Brain pericyte (primary cell): ENCODE measurements at regions not wholly inside any gene's neighbourhood (a gene's known extent, or its start where the extent isn't known, plus 50 kb on each side); places are given as distances from the start of the nearest gene placed in this dataset.
"Not testable (repeated sequence)": the region's sequence is repeated elsewhere in the genome, so short reads cannot be mapped to it uniquely, and the experiment has no call there.

Experiments used
- DNase-seq: peaks from one replicate; pipeline ENCODE4 v3.0.0-alpha.2; 2012; ENCODE audit warnings: low read depth, low spot score

DNA sequence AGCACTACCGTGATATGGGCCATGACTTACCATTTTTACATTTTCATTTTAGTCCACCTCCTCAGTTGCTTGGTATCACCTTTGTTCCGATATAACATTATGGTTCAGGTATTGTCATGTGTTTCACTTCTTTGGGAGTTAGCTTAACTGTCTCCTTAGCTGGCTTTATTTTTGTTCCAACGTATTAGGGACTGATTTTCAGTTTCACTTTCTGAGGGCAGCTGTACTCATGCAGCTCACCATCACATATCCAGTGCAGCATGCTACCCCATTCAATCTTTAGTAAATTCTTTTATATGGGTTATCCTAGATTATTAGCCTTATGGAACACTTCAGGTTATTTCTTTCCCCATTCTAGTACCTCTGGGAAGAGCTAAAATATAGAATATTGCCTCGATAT, 362.2 kb upstream of the IRAK1BP1 start:
- no peak for DNase-seq

DNA sequence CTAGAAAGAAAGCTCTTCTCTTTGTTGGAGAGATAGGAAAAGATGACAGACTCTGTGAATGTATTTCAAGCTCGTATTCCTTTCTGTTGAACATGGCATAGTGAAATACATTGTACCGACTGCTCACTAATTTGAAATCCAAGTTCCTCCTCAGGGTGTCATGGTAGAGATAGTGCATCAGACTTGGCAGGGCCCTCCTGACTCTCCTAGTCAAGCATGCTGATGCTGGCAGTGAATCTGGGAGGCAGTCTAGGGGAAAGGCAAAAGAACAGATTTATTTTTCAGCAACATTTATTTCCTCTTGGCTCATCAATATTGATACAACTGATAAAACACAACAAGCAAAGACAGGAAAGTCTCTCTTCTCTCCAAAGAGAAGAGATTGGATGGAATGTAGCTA, 356.3 kb upstream of the IRAK1BP1 start:
- DNase-seq, result no peak

- DNase-seq, result no peak
Measured at GRCh38 chr6:78513856-78514255, 353.5 kb upstream of the IRAK1BP1 start.

- DNase-seq, result no peak
Measured at GRCh38 chr6:78515271-78515670, 352.1 kb upstream of the IRAK1BP1 start.

- DNase-seq, result no peak
Measured at GRCh38 chr6:78517399-78517798, 350.0 kb upstream of the IRAK1BP1 start.

- DNase-seq, result no peak
Measured at GRCh38 chr6:78523622-78524021, 343.7 kb upstream of the IRAK1BP1 start.

DNA sequence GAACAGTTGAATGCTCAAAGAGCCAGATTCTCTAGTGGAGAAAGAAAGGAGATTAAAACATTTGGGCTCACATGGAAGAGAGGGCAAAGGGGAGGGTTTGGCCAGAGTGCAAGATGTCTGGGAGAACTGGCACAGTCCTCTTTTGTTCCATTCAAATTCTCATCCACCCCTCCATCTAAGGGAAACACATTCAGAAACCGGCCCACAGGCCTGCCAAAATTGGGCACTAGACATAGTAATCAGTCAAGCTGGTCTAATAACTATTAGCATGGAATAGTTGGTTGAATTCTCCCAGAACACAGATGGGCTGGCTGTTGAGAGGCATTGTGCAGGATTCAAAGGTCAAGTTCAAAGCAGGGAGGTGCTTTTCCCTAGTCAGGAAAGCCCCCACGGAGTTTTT, 341.4 kb upstream of the IRAK1BP1 start:
- DNase-seq, result no peak

GRCh38 chr6:78526432-78526831, 340.9 kb upstream of the IRAK1BP1 start:
- DNase-seq, result no peak

- DNase-seq, result no peak
Measured at GRCh38 chr6:78528926-78529325, 338.4 kb upstream of the IRAK1BP1 start.

DNA sequence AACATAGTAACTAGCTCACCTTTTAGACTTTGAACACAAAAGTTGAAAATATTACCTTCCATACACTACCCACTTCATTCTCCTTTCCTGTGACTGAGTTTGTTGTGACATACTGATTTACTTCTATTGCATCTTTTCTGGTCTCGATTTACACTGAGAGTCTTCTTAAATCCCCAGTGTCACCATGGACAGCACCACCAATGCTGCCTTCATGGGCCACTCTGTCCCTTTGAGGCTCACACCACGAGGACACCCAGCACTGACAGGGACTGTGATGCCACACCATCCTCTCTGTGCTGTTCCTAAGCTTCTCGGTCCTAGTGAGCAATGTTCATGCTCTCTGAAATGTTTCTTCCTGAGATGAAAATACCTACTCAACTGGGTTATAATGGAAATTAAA, 337.1 kb upstream of the IRAK1BP1 start:
- DNase-seq, result no peak

DNA sequence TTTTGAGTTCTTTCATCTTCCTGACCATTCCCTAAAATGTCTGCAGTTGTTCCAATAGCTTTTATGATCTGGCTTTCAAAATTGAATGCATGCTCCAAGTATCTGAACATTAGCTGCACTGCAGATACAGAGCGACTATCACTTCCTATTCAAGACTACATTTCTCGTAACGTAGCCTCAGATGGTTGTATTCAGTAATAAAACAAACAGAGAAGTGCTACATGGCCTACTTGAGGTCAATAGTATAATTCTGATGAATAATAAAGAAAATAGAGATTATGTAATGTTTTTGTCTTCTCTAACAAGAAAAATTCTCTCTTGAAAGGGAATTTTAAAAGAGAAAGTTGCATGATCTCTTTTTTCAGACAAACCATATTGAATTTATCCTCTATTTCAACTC, 333.9 kb upstream of the IRAK1BP1 start:
- DNase-seq, result peak; percentile 58

- DNase-seq, result no peak
Measured at GRCh38 chr6:78533876-78534275, 333.5 kb upstream of the IRAK1BP1 start.

- DNase-seq, result no peak
Measured at GRCh38 chr6:78538002-78538401, 329.3 kb upstream of the IRAK1BP1 start.

- not testable (repeated sequence) for DNase-seq
Measured at GRCh38 chr6:78547636-78548035, 319.7 kb upstream of the IRAK1BP1 start.

DNA sequence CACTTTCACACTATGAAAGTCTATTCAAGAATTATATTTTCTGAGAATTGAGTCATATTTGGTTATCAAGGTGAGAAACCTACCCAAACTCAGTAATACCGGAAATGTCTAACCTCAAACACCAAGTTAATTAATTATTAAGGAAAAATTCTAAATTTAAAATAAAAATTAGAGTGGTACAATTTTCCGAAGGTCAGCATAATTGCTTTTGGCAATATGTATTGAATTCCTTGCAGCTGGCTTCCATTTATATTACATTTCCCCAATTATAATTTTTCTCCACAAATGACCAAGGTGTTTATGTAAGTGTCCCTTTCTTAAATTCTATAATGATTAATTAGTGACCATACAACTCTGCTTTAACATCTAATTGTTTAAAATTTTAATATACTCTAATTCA, 316.0 kb upstream of the IRAK1BP1 start:
- no peak for DNase-seq

GRCh38 chr6:78552435-78552834, 314.9 kb upstream of the IRAK1BP1 start:
- no peak for DNase-seq

DNA sequence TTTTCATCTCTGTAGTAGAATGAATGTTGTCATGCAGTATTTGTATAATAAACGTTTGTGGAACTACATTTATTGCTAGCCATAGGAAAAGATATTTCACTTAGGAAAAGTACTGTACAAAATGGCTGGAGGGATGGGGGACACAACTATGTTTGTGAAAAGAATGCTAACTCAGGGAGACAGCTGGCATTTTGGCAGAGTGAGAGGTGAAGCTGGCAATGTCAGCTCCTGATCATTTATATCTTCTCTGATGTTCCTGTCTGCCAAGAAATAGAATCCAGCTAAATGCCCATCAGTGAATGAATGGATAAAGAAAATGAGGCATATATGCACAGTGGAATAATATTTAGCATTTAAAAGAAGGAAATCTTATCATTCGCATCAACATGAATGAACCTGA, 313.0 kb upstream of the IRAK1BP1 start:
- no peak for DNase-seq

DNA sequence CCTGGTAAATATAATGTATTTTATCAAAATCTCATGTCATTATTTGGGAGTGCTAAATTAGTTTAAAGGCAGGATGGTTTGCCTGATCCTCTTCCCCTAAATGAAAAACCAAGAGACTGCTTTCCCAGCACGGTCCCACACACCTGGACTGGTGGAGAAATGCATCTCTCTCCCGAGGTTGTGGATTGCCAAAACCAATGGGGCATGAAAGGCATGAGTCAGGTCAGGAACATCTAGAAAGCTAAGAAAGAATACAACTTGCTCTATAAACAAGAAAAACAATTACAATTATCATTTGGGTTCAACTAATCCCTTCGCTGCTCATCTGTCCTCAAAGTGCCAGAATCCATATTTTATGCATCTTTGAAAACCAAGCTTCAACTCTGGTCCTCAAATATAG, 308.3 kb upstream of the IRAK1BP1 start:
- DNase-seq, result no peak

DNA sequence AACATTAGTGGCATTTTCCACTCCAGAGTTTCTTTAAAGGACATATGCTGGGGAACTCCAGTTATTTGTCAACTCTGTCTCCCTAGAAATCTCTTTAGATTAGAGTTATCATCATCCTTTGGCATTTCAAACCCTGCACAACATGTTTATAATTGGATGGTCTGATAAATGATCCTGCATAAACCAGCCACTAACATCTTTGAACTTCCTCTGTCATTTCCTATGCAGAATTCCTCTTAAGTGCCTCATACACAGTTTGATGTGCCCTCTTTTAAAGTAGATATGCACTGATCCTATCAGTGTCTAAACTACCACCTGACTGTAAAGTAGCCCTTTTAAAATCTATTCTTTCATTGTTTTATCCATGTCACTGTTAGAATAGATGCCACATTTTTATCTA, 306.3 kb upstream of the IRAK1BP1 start:
- DNase-seq, result no peak

DNA sequence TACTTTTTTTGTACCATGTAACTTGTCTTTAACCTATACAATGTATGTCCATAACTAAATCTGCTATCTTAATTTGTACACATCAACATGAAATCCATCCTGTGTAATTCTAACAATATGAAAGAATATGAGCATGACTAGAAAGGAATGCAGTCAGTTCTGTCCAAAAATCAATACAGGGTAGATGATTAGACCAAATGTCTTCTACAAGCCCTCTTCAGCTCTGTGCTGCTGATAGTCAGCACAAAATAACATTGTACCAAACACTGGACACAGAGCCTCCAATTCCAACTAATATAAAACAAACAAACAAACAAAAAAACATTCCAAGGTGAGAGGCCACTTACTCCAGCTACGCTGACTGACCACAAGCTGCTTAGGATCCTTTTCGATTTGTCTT, 301.4 kb upstream of the IRAK1BP1 start:
- no peak for DNase-seq

GRCh38 chr6:78570044-78570443, 297.3 kb upstream of the IRAK1BP1 start:
- DNase-seq, result no peak

DNA sequence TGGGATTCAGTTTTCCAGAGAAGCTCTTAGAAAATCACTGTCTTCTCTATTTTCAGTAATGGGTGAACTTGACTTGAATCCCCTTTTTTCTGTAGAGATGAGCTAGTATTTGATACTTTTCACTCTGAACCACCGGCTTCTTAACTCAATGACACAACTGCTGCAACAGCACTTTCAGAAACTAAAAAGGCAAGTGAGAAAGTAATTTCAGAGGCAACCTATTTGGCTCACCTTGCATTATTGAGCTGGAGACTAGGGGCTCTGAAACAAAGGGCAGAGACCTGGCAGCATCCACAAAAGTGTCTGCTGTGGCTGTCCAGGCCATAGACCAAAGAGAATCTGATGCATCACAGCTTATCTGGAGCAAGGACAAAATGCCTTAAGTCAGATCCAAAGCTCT, 289.8 kb upstream of the IRAK1BP1 start:
- DNase-seq, result no peak

DNA sequence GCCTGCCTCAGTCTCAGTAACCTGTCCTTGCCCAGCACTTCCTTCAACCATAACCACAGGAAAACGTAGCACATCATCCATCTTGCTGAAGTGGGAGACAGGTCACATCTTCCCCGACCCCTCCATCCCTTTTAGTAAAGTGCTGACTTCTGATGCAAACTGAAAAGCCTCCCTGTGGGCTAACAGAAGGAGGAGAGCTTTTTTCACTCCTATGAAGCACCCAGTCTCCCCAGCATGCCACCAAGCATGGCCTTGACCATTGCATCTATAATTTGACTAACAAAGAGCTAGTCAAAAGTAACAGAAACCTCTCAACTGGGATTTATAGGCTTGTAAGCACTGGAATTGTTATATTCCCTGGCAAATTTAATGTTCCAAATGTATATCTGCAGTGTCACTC, 288.9 kb upstream of the IRAK1BP1 start:
- no peak for DNase-seq

DNA sequence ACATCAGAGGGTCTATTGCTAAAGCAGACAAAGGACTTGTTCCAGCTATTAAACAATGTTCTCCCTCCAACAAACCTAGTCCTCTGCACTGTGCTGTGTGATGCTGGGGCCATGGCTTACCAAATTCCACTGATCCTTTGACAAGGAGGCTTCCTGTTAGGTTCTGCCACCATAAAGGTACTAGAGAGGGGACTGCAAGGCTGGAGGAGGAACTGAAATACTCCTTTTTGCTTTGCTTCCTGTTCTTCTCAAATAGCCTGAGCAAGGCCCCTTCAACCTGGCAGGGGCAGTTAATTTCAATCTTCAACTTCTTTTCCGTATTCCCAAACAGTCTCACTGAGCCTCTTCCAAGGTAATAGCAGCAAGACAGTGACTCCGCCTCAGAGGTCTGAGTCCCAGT, 286.4 kb upstream of the IRAK1BP1 start:
- DNase-seq, result no peak

- DNase-seq, result no peak
Measured at GRCh38 chr6:78583079-78583478, 284.3 kb upstream of the IRAK1BP1 start.
